GM12873 (cell line): ENCODE measurements at regions not wholly inside any gene's neighbourhood (a gene's known extent, or its start where the extent isn't known, plus 50 kb on each side); places are given as distances from the start of the nearest gene placed in this dataset.

Experiments
- CTCF ChIP-seq: IDR thresholded peaks from 2 replicates; pipeline ENCODE4 v1.5.1; 2012; ENCODE audit warnings: low read depth, mild to moderate bottlenecking, moderate library complexity, low read length, control low read depth; ENCODE audit not compliant: insufficient read depth; ENCODE audit errors: missing control alignments

GRCh38 chr3:165716592-165716991 lies 120.6 kb downstream of the BCHE start:
- no peak for TF ChIP-seq CTCF

GRCh38 chr3:165713479-165713878 lies 123.7 kb downstream of the BCHE start:
- no peak for TF ChIP-seq CTCF

- no peak for TF ChIP-seq CTCF
These were observed 124.8 kb downstream of the BCHE start for GRCh38 chr3:165712382-165712781.

GRCh38 chr3:165697910-165698309 lies 139.3 kb downstream of the BCHE start:
- no peak for TF ChIP-seq CTCF

- TF ChIP-seq CTCF: no peak
These were observed 140.7 kb downstream of the BCHE start for GRCh38 chr3:165696496-165696895.

- no peak for TF ChIP-seq CTCF
These were observed 153.3 kb downstream of the BCHE start for GRCh38 chr3:165683947-165684346.

- TF ChIP-seq CTCF: no peak
These were observed 154.5 kb downstream of the BCHE start for GRCh38 chr3:165682734-165683133.
